Neural progenitor cell (in vitro differentiated cells): ENCODE measurements at regions not wholly inside any gene's neighbourhood (a gene's known extent, or its start where the extent isn't known, plus 50 kb on each side); places are given as distances from the start of the nearest gene placed in this dataset.

Source experiments
- EZH2 ChIP-seq: fragments of 200-600 bp; sonication (generic); IDR thresholded peaks from 2 replicates; pipeline ENCODE4 v1.6.1; 2017; ENCODE audit warnings: antibody characterized with exemption, mild to moderate bottlenecking, moderate library complexity
- EZH2phosphoT487 ChIP-seq: fragments of 200-600 bp; sonication (generic); IDR thresholded peaks from 2 replicates; pipeline ENCODE4 v1.6.1; 2017; ENCODE audit warnings: antibody characterized with exemption
- TF ChIP-seq, protein P1 (sequence below): fragments of 200-600 bp; sonication (generic); IDR thresholded peaks from 2 replicates; pipeline ENCODE4 v1.5.1; 2017; ENCODE audit warnings: antibody characterized with exemption, mild to moderate bottlenecking

GRCh38 chr14:54343272-54344121, 53.3 kb upstream of the CDKN3 start:
- TF ChIP-seq, protein P1, sequence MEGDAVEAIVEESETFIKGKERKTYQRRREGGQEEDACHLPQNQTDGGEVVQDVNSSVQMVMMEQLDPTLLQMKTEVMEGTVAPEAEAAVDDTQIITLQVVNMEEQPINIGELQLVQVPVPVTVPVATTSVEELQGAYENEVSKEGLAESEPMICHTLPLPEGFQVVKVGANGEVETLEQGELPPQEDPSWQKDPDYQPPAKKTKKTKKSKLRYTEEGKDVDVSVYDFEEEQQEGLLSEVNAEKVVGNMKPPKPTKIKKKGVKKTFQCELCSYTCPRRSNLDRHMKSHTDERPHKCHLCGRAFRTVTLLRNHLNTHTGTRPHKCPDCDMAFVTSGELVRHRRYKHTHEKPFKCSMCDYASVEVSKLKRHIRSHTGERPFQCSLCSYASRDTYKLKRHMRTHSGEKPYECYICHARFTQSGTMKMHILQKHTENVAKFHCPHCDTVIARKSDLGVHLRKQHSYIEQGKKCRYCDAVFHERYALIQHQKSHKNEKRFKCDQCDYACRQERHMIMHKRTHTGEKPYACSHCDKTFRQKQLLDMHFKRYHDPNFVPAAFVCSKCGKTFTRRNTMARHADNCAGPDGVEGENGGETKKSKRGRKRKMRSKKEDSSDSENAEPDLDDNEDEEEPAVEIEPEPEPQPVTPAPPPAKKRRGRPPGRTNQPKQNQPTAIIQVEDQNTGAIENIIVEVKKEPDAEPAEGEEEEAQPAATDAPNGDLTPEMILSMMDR, result no peak
- TF ChIP-seq EZH2phosphoT487, result no peak
- no peak for TF ChIP-seq EZH2
